SK-N-SH (cell line): ENCODE measurements at regions not wholly inside any gene's neighbourhood (a gene's known extent, or its start where the extent isn't known, plus 50 kb on each side); places are given as distances from the start of the nearest gene placed in this dataset.

Experiments used
- CTCF ChIA-PET: fragments of 300-600, 350-600 bp; formaldehyde crosslinking; extraction: SDS; loops from one replicate; lab custom pipeline; 2021; lab: Yijun Ruan, JAX
- POLR2A ChIA-PET: fragments of 350-600 bp; sonication (Branson Sonifier 250); formaldehyde crosslinking; extraction: SDS; loops from one replicate; lab custom pipeline; 2020; ENCODE audit warnings: antibody characterized with exemption, inconsistent platforms; lab: Yijun Ruan, JAX
- DNase-seq: peaks from one replicate; pipeline ENCODE4 v3.0.0; 2012
- H2AFZ ChIP-seq: fragments of 200-600 bp; sonication (generic); 2 replicates; pipeline ENCODE4 v1.8.1; 2016; ENCODE audit warnings: antibody characterized with exemption, mild to moderate bottlenecking, low read depth
- H3F3A ChIP-seq: fragments of 200-600 bp; sonication (generic); replicated peaks from 2 replicates; pipeline ENCODE3; 2016; ENCODE audit warnings: antibody characterized with exemption, mild to moderate bottlenecking; ENCODE audit not compliant: insufficient read depth
- H3K27ac ChIP-seq, 2 experiments: fragments of 200-500 bp in 1 of 2; fragments of 200-600 bp in 1 of 2; sonication (Bioruptor generic) in 1 of 2; sonication (generic), shearing (Covaris generic) in 1 of 2; 2 replicates each; pipeline versions ENCODE4 v1.5.1 to v1.6.1; 2014 to 2016; ENCODE audit warnings: low read depth in 2 of 2, inconsistent platforms in 1 of 2, low read length in 1 of 2, mild to moderate bottlenecking in 1 of 2, mixed read lengths in 1 of 2
- H3K27me3 ChIP-seq: fragments of 200-600 bp; sonication (generic), shearing (Covaris generic); 2 replicates; pipeline ENCODE4 v1.6.1; 2016; ENCODE audit warnings: mixed run types; ENCODE audit not compliant: insufficient read depth
- H3K36me3 ChIP-seq, 2 experiments: fragments of 200-500 bp in 1 of 2; fragments of 200-600 bp in 1 of 2; sonication (Bioruptor generic) in 1 of 2; sonication (generic) in 1 of 2; replicated peaks in 1 of 2; 2 replicates each; pipeline versions ENCODE3 to v1.5.1; 2014 to 2016; ENCODE audit warnings: low read length in 1 of 2, mild to moderate bottlenecking in 1 of 2; ENCODE audit not compliant: insufficient read depth in 2 of 2, control insufficient read depth in 1 of 2
- H3K4me1 ChIP-seq, 2 experiments: fragments of 200-500 bp in 1 of 2; fragments of 200-600 bp in 1 of 2; sonication (Bioruptor generic) in 1 of 2; sonication (generic), shearing (Covaris generic) in 1 of 2; 2 replicates each; pipeline versions ENCODE4 v1.5.1 to v1.6.1; 2014 to 2016; ENCODE audit warnings: low read depth in 1 of 2, low read length in 1 of 2, mixed run types in 1 of 2; ENCODE audit not compliant: insufficient read depth in 2 of 2, control insufficient read depth in 1 of 2
- H3K4me2 ChIP-seq: fragments of 200-600 bp; sonication (generic), shearing (Covaris generic); 2 replicates; pipeline ENCODE4 v1.6.1; 2017; ENCODE audit warnings: mixed run types
- H3K4me3 ChIP-seq, 2 experiments: fragments of 200-500 bp in 1 of 2; fragments of 200-600 bp in 1 of 2; sonication (Bioruptor generic) in 1 of 2; sonication (generic), shearing (Covaris generic) in 1 of 2; 2 replicates each; pipeline versions ENCODE4 v1.5.1 to v1.8.1; 2014 to 2016; ENCODE audit warnings: low read depth in 2 of 2, inconsistent platforms in 1 of 2, low read length in 1 of 2, mild to moderate bottlenecking in 1 of 2, mixed read lengths in 1 of 2, moderate library complexity in 1 of 2
- H3K79me2 ChIP-seq: fragments of 200-600 bp; sonication (generic); 2 replicates; pipeline ENCODE4 v1.8.1; 2017; ENCODE audit warnings: mild to moderate bottlenecking; ENCODE audit not compliant: insufficient read depth
- H3K9ac ChIP-seq: fragments of 200-600 bp; sonication (generic); 2 replicates; pipeline ENCODE4 v1.6.1; 2017; ENCODE audit warnings: mixed run types
- H3K9me2 ChIP-seq: fragments of 200-600 bp; sonication (generic); 2 replicates; pipeline ENCODE4 v1.6.1; 2017; ENCODE audit warnings: mixed run types
- H3K9me3 ChIP-seq: fragments of 200-600 bp; sonication (generic); 2 replicates; pipeline ENCODE4 v1.6.1; 2017; ENCODE audit warnings: mixed run types, mild to moderate bottlenecking, moderate library complexity
- H4K20me1 ChIP-seq: fragments of 200-600 bp; sonication (generic); 2 replicates; pipeline ENCODE4 v1.6.1; 2017; ENCODE audit warnings: mild to moderate bottlenecking, mixed run types; ENCODE audit not compliant: insufficient read depth
- EZH2phosphoT487 ChIP-seq: fragments of 200-600 bp; sonication (generic); IDR thresholded peaks from 2 replicates; pipeline ENCODE4 v1.6.1; 2017; ENCODE audit warnings: low read depth, mixed run types, mild to moderate bottlenecking, antibody characterized with exemption, moderate library complexity, borderline replicate concordance
- FOXM1 ChIP-seq: IDR thresholded peaks from 2 replicates; pipeline ENCODE4 v1.4.0; 2012; ENCODE audit warnings: low read depth, mild to moderate bottlenecking
- GABPA ChIP-seq: IDR thresholded peaks from 2 replicates; pipeline ENCODE4 v1.4.0; 2012; ENCODE audit warnings: low read depth, mild to moderate bottlenecking
- MEF2A ChIP-seq: IDR thresholded peaks from 2 replicates; pipeline ENCODE4 v1.4.0; 2012; ENCODE audit warnings: low read depth, borderline replicate concordance
- MXI1 ChIP-seq: IDR thresholded peaks from 2 replicates; pipeline ENCODE4 v1.6.1; 2012; ENCODE audit warnings: mild to moderate bottlenecking, low read depth, low read length, improper control_type of control experiment
- REST ChIP-seq: IDR thresholded peaks from 2 replicates; pipeline ENCODE4 v1.6.1; 2012; ENCODE audit warnings: mild to moderate bottlenecking, low read depth, low read length, moderate library complexity
- TEAD4 ChIP-seq: IDR thresholded peaks from 2 replicates; pipeline ENCODE4 v1.4.0; 2012; ENCODE audit warnings: mild to moderate bottlenecking, borderline replicate concordance; ENCODE audit not compliant: insufficient read depth
- USF1 ChIP-seq: IDR thresholded peaks from 2 replicates; pipeline ENCODE4 v1.4.0; 2012; ENCODE audit warnings: low read depth, borderline replicate concordance
- ZBTB33 ChIP-seq: IDR thresholded peaks from 2 replicates; pipeline ENCODE4 v1.4.0; 2012; ENCODE audit warnings: low read depth, borderline replicate concordance
- WGBS: methylation state at CpG from one replicate; pipeline ENCODE4 v1.1.6; 2017; ENCODE audit warnings: low lambda C conversion rate; 5-methylcytosine and 5-hydroxymethylcytosine counted together

- no peak for TF ChIP-seq USF1
- no peak for TF ChIP-seq GABPA
- TF ChIP-seq MEF2A = no peak
- no peak for TF ChIP-seq EZH2phosphoT487
- TF ChIP-seq MXI1 = no peak
These were observed 137.9 kb downstream of the SCARB1 start (continued) for GRCh38 chr12:124725597-124726237.

DNA sequence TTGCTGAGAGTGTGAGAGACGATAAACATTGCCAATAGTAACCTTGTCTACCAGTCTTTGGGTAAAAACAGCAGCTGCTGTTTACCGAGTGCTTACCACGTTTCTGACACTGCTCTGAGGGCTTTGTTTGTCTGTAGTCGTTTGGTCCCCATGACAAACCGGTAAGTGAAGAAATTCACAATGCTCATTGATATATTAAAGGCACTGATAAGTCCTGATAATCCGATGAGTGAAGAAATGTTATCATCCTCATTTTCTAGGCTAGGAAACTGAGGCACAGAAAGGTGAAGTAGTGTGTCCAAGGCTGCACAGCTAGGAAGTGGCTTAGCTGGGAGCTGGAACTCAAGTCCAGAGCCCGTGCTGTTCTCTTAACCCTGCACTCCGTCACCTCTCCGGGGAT is 138.6 kb downstream of the SCARB1 start:
- H3K9me2 ChIP-seq = no peaks in the 10 kb centered on the region
- no peak overlapping the region for H3K9ac ChIP-seq
- H3K4me3 ChIP-seq = no peak overlapping the region
- peaks cover 12% of the 10 kb centered on the region for H3F3A ChIP-seq
- WGBS = 89% methylated on average over 9 of the region's 9 CpGs
- TF ChIP-seq FOXM1 (no peak), ZBTB33 (no peak), TEAD4 (no peak), REST (no peak)
- no peak overlapping the region for H2AFZ ChIP-seq
- H3K4me2 ChIP-seq = no peak overlapping the region
- ChIA-PET CTCF (interaction anchor here (0.6 to 1.0 kb wide), 2 partner anchors 10 to 688 kb away, joined by 3 to 4 read pairs; no protein-coding TSS in a partner anchor), POLR2A (no interaction called here)
- no peaks in the 10 kb centered on the region for H3K36me3 ChIP-seq
- H3K27me3 ChIP-seq = no peaks in the 10 kb centered on the region
- DNase-seq = no peak
- H3K27ac ChIP-seq = no peak overlapping the region
- H4K20me1 ChIP-seq = no peaks in the 10 kb centered on the region
- H3K79me2 ChIP-seq = no peaks in the 10 kb centered on the region
- H3K9me3 ChIP-seq = no peaks in the 10 kb centered on the region
- peaks cover 14 to 29% of the 10 kb centered on the region in 2 experiments; a peak in 3 of 4 replicates for H3K4me1 ChIP-seq
